K562 (cell line): ENCODE measurements at regions not wholly inside any gene's neighbourhood (a gene's known extent, or its start where the extent isn't known, plus 50 kb on each side); places are given as distances from the start of the nearest gene placed in this dataset.

Experiments used
- ATAC-seq: fragments of 200-7000 bp; cut with Tn5 transposase; 3 replicates; pipeline ENCODE4 v1.9.1; 2020; ENCODE audit warnings: moderate library complexity
- BruUV-seq: library from RNA; stranded (reverse); fragments of 400-500 nt; replicated peaks from 2 replicates; lab custom pipeline; 2021; lab: Mats Ljungman, UMichigan
- CTCF ChIA-PET: fragments of 300-600 bp; formaldehyde crosslinking; extraction: SDS; loops from one replicate; lab custom pipeline; 2021; ENCODE audit warnings: low intra/inter-chr PET ratio; lab: Yijun Ruan, JAX
- POLR2A ChIA-PET: fragments of 300-600, 350-650 bp; sonication (Branson Sonifier 250); formaldehyde crosslinking; extraction: SDS; loops from one replicate; lab custom pipeline; 2021; ENCODE audit warnings: antibody characterized with exemption, inconsistent platforms; lab: Yijun Ruan, JAX
- DNase-seq, 4 experiments: peaks; one replicate each; pipeline versions ENCODE4 v3.0.0 to v3.0.0-alpha.2; 2011 to 2018; ENCODE audit warnings: low spot score in 3 of 4, mixed read lengths in 3 of 4; ENCODE audit errors: extremely low read depth in 1 of 4
- FAIRE-seq: peaks from 2 replicates; lab custom pipeline; 2011; peaks lifted over from hg19 to GRCh38; lab: Jason Lieb, UNC
- H2AFZ ChIP-seq: 2 replicates; pipeline ENCODE4 v1.6.0; 2011; ENCODE audit warnings: low read depth, low read length, control low read depth, inconsistent platforms
- H3K27ac ChIP-seq: fragments of 200-600 bp; 3 replicates; pipeline ENCODE4 v1.8.0; 2011; ENCODE audit warnings: low read depth, mild to moderate bottlenecking, control low read depth, inconsistent platforms, low read length, moderate library complexity, mixed read lengths; ENCODE audit errors: extremely low read depth
- H3K27me3 ChIP-seq, 2 experiments: fragments of 300-600 bp in 1 of 2; 2 replicates in 1 of 2; 3 replicates in 1 of 2; pipeline versions ENCODE4 v1.6.0 to v1.8.0; 2011; ENCODE audit warnings: inconsistent platforms in 2 of 2, low read length in 2 of 2, mild to moderate bottlenecking in 1 of 2, mixed read lengths in 1 of 2, moderate library complexity in 1 of 2; ENCODE audit not compliant: control insufficient read depth in 2 of 2, insufficient read depth in 2 of 2
- H3K36me3 ChIP-seq: fragments of 300-600 bp; 3 replicates; pipeline ENCODE4 v1.8.0; 2011; ENCODE audit warnings: mild to moderate bottlenecking, low read length, inconsistent platforms; ENCODE audit not compliant: control insufficient read depth, insufficient read depth
- H3K4me1 ChIP-seq, 2 experiments: fragments of 200-600 bp in 1 of 2; replicated peaks in 1 of 2; 2 replicates in 1 of 2; 3 replicates in 1 of 2; pipeline versions ENCODE4 v1.5.1 to v1.8.0; 2011; ENCODE audit warnings: inconsistent platforms in 2 of 2, low read length in 2 of 2, mild to moderate bottlenecking in 1 of 2, mixed read lengths in 1 of 2, moderate library complexity in 1 of 2; ENCODE audit not compliant: control insufficient read depth in 2 of 2, insufficient read depth in 2 of 2
- H3K4me2 ChIP-seq: 2 replicates; pipeline ENCODE4 v1.6.1; 2011; ENCODE audit warnings: low read length, control low read depth, inconsistent platforms, mixed read lengths; ENCODE audit not compliant: insufficient read depth
- H3K4me3 ChIP-seq: fragments of 200-600 bp; sonication (generic), shearing (Covaris generic); 2 replicates; pipeline ENCODE4 v1.5.1; 2016; ENCODE audit warnings: control low read depth, inconsistent platforms
- H3K79me2 ChIP-seq: fragments of 200-600 bp; 3 replicates; pipeline ENCODE4 v1.8.0; 2011; ENCODE audit warnings: low read length, inconsistent platforms; ENCODE audit not compliant: control insufficient read depth, insufficient read depth
- H3K9ac ChIP-seq, 2 experiments: 2 replicates each; pipeline versions ENCODE4 v1.6.0 to v1.6.1; 2011; ENCODE audit warnings: low read depth in 2 of 2, low read length in 2 of 2, control low read depth in 1 of 2, inconsistent platforms in 1 of 2, mild to moderate bottlenecking in 1 of 2, mixed read lengths in 1 of 2; ENCODE audit not compliant: insufficient read depth in 1 of 2
- H3K9me1 ChIP-seq: one replicate; pipeline ENCODE4 v1.6.0; 2011; ENCODE audit warnings: inconsistent platforms, mild to moderate bottlenecking, low read length, moderate library complexity; ENCODE audit not compliant: control insufficient read depth, insufficient read depth
- H3K9me3 ChIP-seq: replicated peaks from 2 replicates; pipeline ENCODE4 v1.5.1; 2011; ENCODE audit warnings: low read depth, low read length, inconsistent platforms; ENCODE audit not compliant: control insufficient read depth, insufficient read depth
- H4K20me1 ChIP-seq: replicated peaks from 2 replicates; pipeline ENCODE4 v1.6.1; 2011; ENCODE audit warnings: low read length, inconsistent platforms, mixed read lengths; ENCODE audit not compliant: control insufficient read depth, insufficient read depth
- ASH1L ChIP-seq: fragments of 450-650 bp; IDR thresholded peaks from 2 replicates; pipeline ENCODE4 v1.6.1; 2018; ENCODE audit warnings: borderline replicate concordance, mild to moderate bottlenecking, low read depth; ENCODE audit not compliant: partially characterized antibody
- MTF1 ChIP-seq: fragments of 250-450 bp; sonication (Bioruptor Pico); IDR thresholded peaks from 2 replicates; pipeline ENCODE4 v1.9.0; 2021; ENCODE audit warnings: moderate library complexity, mild to moderate bottlenecking, inconsistent platforms, borderline replicate concordance
- TRIM25 ChIP-seq: fragments of 450-650 bp; IDR thresholded peaks from 2 replicates; pipeline ENCODE4 v1.7.0; 2016; ENCODE audit warnings: borderline replicate concordance
- ZKSCAN1 ChIP-seq: fragments of 150-350 bp; IDR thresholded peaks from 2 replicates; pipeline ENCODE4 v1.6.1; 2016; ENCODE audit warnings: low read depth, low read length
- WGBS: fragments of 100-300 bp; shearing (Covaris generic); methylation state at CpG from one replicate; pipeline ENCODE4 v1.1.6; 2016; ENCODE audit warnings: low coverage, mixed read lengths; ENCODE audit not compliant: insufficient coverage; ENCODE audit errors: missing lambda C conversion rate; 5-methylcytosine and 5-hydroxymethylcytosine counted together
- in situ Hi-C: fragments of 300-500 bp; cut with MboI; formaldehyde crosslinking; loops from 4 replicates; pipeline ENCODE4 v1.15.0; 2018; ENCODE audit warnings: inconsistent platforms, mixed read lengths
- intact Hi-C: fragments of 100-400 bp; cut with micrococcal nuclease; formaldehyde crosslinking; loops from 2 replicates; pipeline ENCODE4 v1.14.2; 2022

GRCh38 chr18:39494211-39494896, 1928.8 kb upstream of the CELF4 start:
- H3K4me3 ChIP-seq: no peak overlapping the region
- in situ Hi-C loops (no loop called here), intact Hi-C loops (no loop called here)
- H3K79me2 ChIP-seq: no peaks in the 10 kb centered on the region
- H3K9me3 ChIP-seq: no peaks in the 10 kb centered on the region
- ATAC-seq (no peak), FAIRE-seq (no peak), DNase-seq (no peak)
- TF ChIP-seq MTF1 (CRISPR knock-in tag) (no peak), ZKSCAN1 (no peak), TRIM25 (no peak), ASH1L (no peak)
- ChIA-PET CTCF (no interaction called here), POLR2A (no interaction called here)
- no peaks in the 10 kb centered on the region for H3K9me1 ChIP-seq
- WGBS: 0% methylated on average over 3 of the region's 3 CpGs
- no peaks in the 10 kb centered on the region for H3K27me3 ChIP-seq
- H3K4me1 ChIP-seq: no peaks in the 10 kb centered on the region
- BruUV-seq: no TSS peak
- no peaks in the 10 kb centered on the region for H4K20me1 ChIP-seq
- H3K27ac ChIP-seq: no peak overlapping the region
- no peaks in the 10 kb centered on the region for H3K36me3 ChIP-seq
- H3K4me2 ChIP-seq: no peak overlapping the region
- H2AFZ ChIP-seq: no peak overlapping the region
- no peak overlapping the region for H3K9ac ChIP-seq
